ENCODE measurements at regions not wholly inside any gene's neighbourhood (a gene's known extent, or its start where the extent isn't known, plus 50 kb on each side); places are given as distances from the start of the nearest gene placed in this dataset.

DNA sequence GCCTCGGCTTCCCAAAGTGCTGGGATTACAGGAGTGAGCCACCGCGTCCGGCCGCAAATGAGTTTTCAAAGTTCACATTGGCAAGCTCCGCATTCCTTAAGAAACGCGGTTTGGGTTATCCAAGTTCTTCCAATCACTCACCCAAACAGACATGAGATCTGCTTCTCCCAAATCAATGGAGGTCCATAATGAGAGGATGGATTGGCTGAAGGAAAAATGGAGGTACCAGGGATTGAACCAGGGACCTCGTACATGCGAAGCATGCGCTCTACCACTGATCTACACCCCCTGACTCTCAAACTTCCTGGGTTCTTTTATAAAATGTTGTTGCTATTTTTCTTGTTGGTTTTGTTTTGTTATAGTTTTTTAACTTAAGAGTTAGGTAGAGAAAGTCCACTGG, 170.0 kb downstream of the GPX5 start:
- no peaks in the 10 kb centered on the region for H3K9me3 ChIP-seq (ENCODE audit: control insufficient read depth in 5 of 5, low read length in 5 of 5)
- H3K36me3 ChIP-seq (ENCODE audit: control insufficient read depth in 5 of 5, insufficient read depth in 5 of 5, low read length in 5 of 5), result no peaks in the 10 kb centered on the region
- H3K27me3 ChIP-seq (ENCODE audit: control insufficient read depth in 5 of 5, insufficient read depth in 4 of 5, low read length in 5 of 5), result peaks cover 17 to 54% (median 43%) of the 10 kb centered on the region in 5 donors
- H3K4me3 ChIP-seq (ENCODE audit: low read depth in 1 of 5, low read length in 5 of 5), result no peak overlapping the region
- H3K27ac ChIP-seq (ENCODE audit: low read depth, low read length), result no peak overlapping the region
- peaks cover 0 to 3% (median 0%) of the 10 kb centered on the region in 5 donors for H3K4me1 ChIP-seq (ENCODE audit: control insufficient read depth in 5 of 5, insufficient read depth in 5 of 5, low read length in 5 of 5)
- no peak overlapping the region for H3K9ac ChIP-seq (ENCODE audit: low read length in 5 of 5)

DNA sequence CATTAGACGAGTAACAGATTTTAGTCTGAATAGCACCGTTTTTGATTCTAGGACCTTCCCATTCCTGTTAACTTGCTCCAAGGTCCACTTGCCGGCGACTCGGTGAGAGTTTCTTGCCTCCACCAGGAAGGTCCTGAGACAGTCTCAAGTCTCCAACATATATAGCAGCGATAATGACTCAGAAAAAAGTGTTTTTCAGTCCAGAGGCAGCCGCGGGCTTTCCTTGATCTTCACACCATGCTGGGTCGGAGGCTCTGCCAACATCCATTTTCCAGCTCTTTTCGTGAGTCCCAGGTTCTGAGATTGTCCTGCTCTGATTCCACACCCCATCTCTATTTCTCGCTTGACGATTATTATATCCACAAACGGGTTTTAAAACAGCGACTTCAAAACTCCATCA, 170.5 kb downstream of the GPX5 start:
- peaks cover 17 to 56% (median 44%) of the 10 kb centered on the region in 5 donors for H3K27me3 ChIP-seq (ENCODE audit: control insufficient read depth in 5 of 5, insufficient read depth in 4 of 5, low read length in 5 of 5)

GRCh38 chr6:28696682-28697081, 171.0 kb downstream of the GPX5 start:
- H3K27ac ChIP-seq (ENCODE audit: low read depth, low read length), result no peak overlapping the region
- H3K4me1 ChIP-seq (ENCODE audit: control insufficient read depth in 5 of 5, insufficient read depth in 5 of 5, low read length in 5 of 5), result peaks cover 0 to 3% (median 0%) of the 10 kb centered on the region in 5 donors
- no peaks in the 10 kb centered on the region for H3K9me3 ChIP-seq (ENCODE audit: control insufficient read depth in 5 of 5, low read length in 5 of 5)
- H3K9ac ChIP-seq (ENCODE audit: low read length in 5 of 5), result no peak overlapping the region
- H3K36me3 ChIP-seq (ENCODE audit: control insufficient read depth in 5 of 5, insufficient read depth in 5 of 5, low read length in 5 of 5), result no peaks in the 10 kb centered on the region
- H3K27me3 ChIP-seq (ENCODE audit: control insufficient read depth in 5 of 5, insufficient read depth in 4 of 5, low read length in 5 of 5), result peaks cover 17 to 58% (median 44%) of the 10 kb centered on the region in 5 donors
- no peak overlapping the region for H3K4me3 ChIP-seq (ENCODE audit: low read depth in 1 of 5, low read length in 5 of 5)

More for the DNA sequence above, 170.5 kb downstream of the GPX5 start:
- H3K4me1 ChIP-seq (ENCODE audit: control insufficient read depth in 5 of 5, insufficient read depth in 5 of 5, low read length in 5 of 5), result peaks cover 0 to 3% (median 0%) of the 10 kb centered on the region in 5 donors
- no peaks in the 10 kb centered on the region for H3K9me3 ChIP-seq (ENCODE audit: control insufficient read depth in 5 of 5, low read length in 5 of 5)
- no peak overlapping the region for H3K9ac ChIP-seq (ENCODE audit: low read length in 5 of 5)
- no peaks in the 10 kb centered on the region for H3K36me3 ChIP-seq (ENCODE audit: control insufficient read depth in 5 of 5, insufficient read depth in 5 of 5, low read length in 5 of 5)
- no peak overlapping the region for H3K27ac ChIP-seq (ENCODE audit: low read depth, low read length)
- H3K4me3 ChIP-seq (ENCODE audit: low read depth in 1 of 5, low read length in 5 of 5), result no peak overlapping the region

DNA sequence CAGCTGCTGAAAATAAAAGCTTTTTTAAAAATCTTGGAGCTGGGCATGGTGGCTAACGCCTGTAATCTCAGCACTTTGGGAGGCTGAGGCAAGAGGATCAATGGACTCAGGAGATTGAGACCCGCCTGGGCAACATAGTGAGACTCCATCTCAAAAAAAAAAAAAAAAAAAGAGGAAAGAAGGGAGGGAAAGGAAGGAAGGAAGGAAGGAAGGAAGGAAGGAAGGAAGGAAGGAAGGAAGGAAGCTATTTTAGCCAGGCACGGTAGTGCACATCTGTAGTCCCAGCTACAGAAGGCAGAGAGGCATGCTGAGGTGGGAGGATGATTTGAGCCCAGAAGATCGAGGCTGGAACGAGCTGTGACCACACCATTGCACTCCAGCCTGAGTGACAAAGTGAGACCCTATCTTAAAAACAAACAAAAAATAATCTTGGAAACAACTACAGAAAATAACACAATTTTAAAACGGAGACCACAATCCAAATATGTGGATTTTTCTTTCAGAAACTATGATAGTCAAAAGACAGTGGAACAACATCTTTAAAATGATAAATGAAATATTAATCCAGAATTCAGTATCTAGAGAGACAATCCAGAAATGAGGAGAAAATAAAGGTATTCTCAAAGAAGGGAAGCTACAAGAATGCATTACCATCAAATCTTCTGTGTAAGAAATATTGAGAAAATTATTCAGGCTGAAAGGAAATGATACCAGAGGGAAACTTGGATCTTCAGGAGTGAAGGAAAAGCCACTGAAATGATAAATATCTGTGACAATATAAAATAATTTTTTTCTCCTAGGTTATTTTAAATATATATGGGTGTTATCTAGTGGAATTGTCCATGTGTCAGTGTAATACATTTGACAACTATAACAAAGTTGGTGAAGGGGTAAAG, 182.0 kb downstream of the GPX5 start:
- H3K27ac ChIP-seq (ENCODE audit: low read depth, low read length), result no peak overlapping the region
- no peak overlapping the region for H3K9ac ChIP-seq (ENCODE audit: low read length in 5 of 5)
- peaks cover 2 to 19% (median 11%) of the 10 kb centered on the region in 5 donors for H3K27me3 ChIP-seq (ENCODE audit: control insufficient read depth in 5 of 5, insufficient read depth in 4 of 5, low read length in 5 of 5)
- peaks cover 8 to 17% (median 13%) of the 10 kb centered on the region in 5 donors for H3K9me3 ChIP-seq (ENCODE audit: control insufficient read depth in 5 of 5, low read length in 5 of 5)
- peaks cover 0 to 13% (median 2%) of the 10 kb centered on the region in 5 donors for H3K4me1 ChIP-seq (ENCODE audit: control insufficient read depth in 5 of 5, insufficient read depth in 5 of 5, low read length in 5 of 5)
- H3K36me3 ChIP-seq (ENCODE audit: control insufficient read depth in 5 of 5, insufficient read depth in 5 of 5, low read length in 5 of 5), result no peaks in the 10 kb centered on the region
- no peak overlapping the region for H3K4me3 ChIP-seq (ENCODE audit: low read depth in 1 of 5, low read length in 5 of 5)

GRCh38 chr6:28709478-28710349, 184.0 kb downstream of the GPX5 start:
- H3K4me1 ChIP-seq (ENCODE audit: control insufficient read depth in 5 of 5, insufficient read depth in 5 of 5, low read length in 5 of 5), result peaks cover 0 to 13% (median 2%) of the 10 kb centered on the region in 5 donors
- H3K9me3 ChIP-seq (ENCODE audit: control insufficient read depth in 5 of 5, low read length in 5 of 5), result peaks cover 8 to 17% (median 13%) of the 10 kb centered on the region in 5 donors
- peaks cover 0 to 15% (median 6%) of the 10 kb centered on the region in 5 donors for H3K27me3 ChIP-seq (ENCODE audit: control insufficient read depth in 5 of 5, insufficient read depth in 4 of 5, low read length in 5 of 5)
- peak overlapping the region in 4 of 5 donors; percentile 1 to 56 (median 14) for H3K4me3 ChIP-seq (ENCODE audit: low read depth in 1 of 5, low read length in 5 of 5)
- H3K27ac ChIP-seq (ENCODE audit: low read depth, low read length), result no peak overlapping the region
- H3K36me3 ChIP-seq (ENCODE audit: control insufficient read depth in 5 of 5, insufficient read depth in 5 of 5, low read length in 5 of 5), result no peaks in the 10 kb centered on the region
- H3K9ac ChIP-seq (ENCODE audit: low read length in 5 of 5), result no peak overlapping the region

GRCh38 chr6:28710466-28711191, 184.9 kb downstream of the GPX5 start:
- Histone ChIP-seq H3K36me3 (ENCODE audit: control insufficient read depth in 5 of 5, insufficient read depth in 5 of 5, low read length in 5 of 5) (no peaks in the 10 kb centered on the region), H3K27ac (ENCODE audit: low read depth, low read length) (no peak overlapping the region), H3K4me1 (ENCODE audit: control insufficient read depth in 5 of 5, insufficient read depth in 5 of 5, low read length in 5 of 5) (peaks cover 0 to 13% (median 2%) of the 10 kb centered on the region in 5 donors), H3K27me3 (ENCODE audit: control insufficient read depth in 5 of 5, insufficient read depth in 4 of 5, low read length in 5 of 5) (peaks cover 0 to 15% (median 6%) of the 10 kb centered on the region in 5 donors), H3K4me3 (ENCODE audit: low read depth in 1 of 5, low read length in 5 of 5) (no peak overlapping the region), H3K9me3 (ENCODE audit: control insufficient read depth in 5 of 5, low read length in 5 of 5) (peaks cover 8 to 17% (median 13%) of the 10 kb centered on the region in 5 donors), H3K9ac (ENCODE audit: low read length in 5 of 5) (no peak overlapping the region)

DNA sequence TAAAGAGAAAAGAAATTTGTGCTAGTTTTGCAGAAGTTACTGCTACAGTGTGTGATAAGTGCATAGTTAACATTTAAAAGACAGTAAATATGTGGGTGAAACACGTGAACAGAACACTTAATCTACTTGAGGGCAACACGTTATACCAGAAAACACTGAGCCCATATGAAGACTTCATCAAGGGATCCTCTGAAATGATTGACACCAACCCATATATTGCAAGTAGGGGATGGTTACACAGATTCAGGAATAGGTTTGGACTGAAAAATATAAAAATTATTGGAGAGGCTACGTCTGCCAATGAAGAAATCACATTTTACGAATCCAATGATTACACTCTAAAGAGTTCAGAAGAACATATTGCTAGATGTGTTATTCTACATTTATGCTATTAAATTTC, 185.6 kb downstream of the GPX5 start:
- Histone ChIP-seq H3K9me3 (ENCODE audit: control insufficient read depth in 5 of 5, low read length in 5 of 5) (peaks cover 8 to 17% (median 13%) of the 10 kb centered on the region in 5 donors), H3K4me1 (ENCODE audit: control insufficient read depth in 5 of 5, insufficient read depth in 5 of 5, low read length in 5 of 5) (peaks cover 0 to 13% (median 2%) of the 10 kb centered on the region in 5 donors), H3K4me3 (ENCODE audit: low read depth in 1 of 5, low read length in 5 of 5) (no peak overlapping the region), H3K9ac (ENCODE audit: low read length in 5 of 5) (no peak overlapping the region), H3K27me3 (ENCODE audit: control insufficient read depth in 5 of 5, insufficient read depth in 4 of 5, low read length in 5 of 5) (peaks cover 0 to 15% (median 6%) of the 10 kb centered on the region in 5 donors), H3K36me3 (ENCODE audit: control insufficient read depth in 5 of 5, insufficient read depth in 5 of 5, low read length in 5 of 5) (no peaks in the 10 kb centered on the region), H3K27ac (ENCODE audit: low read depth, low read length) (no peak overlapping the region)

- no peak overlapping the region for H3K4me3 ChIP-seq (ENCODE audit: low read depth in 1 of 5, low read length in 5 of 5)
- H3K27ac ChIP-seq (ENCODE audit: low read depth, low read length), result no peak overlapping the region
- no peak overlapping the region for H3K9ac ChIP-seq (ENCODE audit: low read length in 5 of 5)
- H3K36me3 ChIP-seq (ENCODE audit: control insufficient read depth in 5 of 5, insufficient read depth in 5 of 5, low read length in 5 of 5), result no peaks in the 10 kb centered on the region
- H3K4me1 ChIP-seq (ENCODE audit: control insufficient read depth in 5 of 5, insufficient read depth in 5 of 5, low read length in 5 of 5), result peaks cover 0 to 13% (median 2%) of the 10 kb centered on the region in 5 donors
- H3K9me3 ChIP-seq (ENCODE audit: control insufficient read depth in 5 of 5, low read length in 5 of 5), result peaks cover 8 to 15% (median 13%) of the 10 kb centered on the region in 5 donors
- H3K27me3 ChIP-seq (ENCODE audit: control insufficient read depth in 5 of 5, insufficient read depth in 4 of 5, low read length in 5 of 5), result peaks cover 0 to 17% (median 6%) of the 10 kb centered on the region in 5 donors
These were observed 186.2 kb downstream of the GPX5 start for GRCh38 chr6:28711788-28712341.

DNA sequence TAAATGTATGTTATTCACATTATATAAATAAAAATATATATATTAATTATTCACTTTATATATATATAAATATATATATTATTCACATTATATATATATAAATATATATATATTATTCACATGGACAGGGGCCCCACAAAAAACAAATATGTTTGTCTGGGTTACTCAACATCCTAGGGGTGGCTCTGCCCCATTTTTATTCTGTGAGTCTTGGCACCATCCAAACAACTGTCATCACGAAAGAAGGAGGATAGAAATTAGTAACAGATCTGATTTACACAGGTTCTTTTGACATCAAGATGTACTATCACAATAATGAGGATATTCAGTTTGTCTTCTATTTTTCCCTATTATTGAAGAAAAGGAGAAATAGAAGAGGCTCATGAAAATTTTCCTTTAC, 187.3 kb downstream of the GPX5 start:
- Histone ChIP-seq H3K27ac (ENCODE audit: low read depth, low read length) (no peak overlapping the region), H3K4me3 (ENCODE audit: low read depth in 1 of 5, low read length in 5 of 5) (no peak overlapping the region), H3K9me3 (ENCODE audit: control insufficient read depth in 5 of 5, low read length in 5 of 5) (peaks cover 3 to 9% (median 7%) of the 10 kb centered on the region in 5 donors), H3K27me3 (ENCODE audit: control insufficient read depth in 5 of 5, insufficient read depth in 4 of 5, low read length in 5 of 5) (peaks cover 0 to 17% (median 6%) of the 10 kb centered on the region in 5 donors), H3K4me1 (ENCODE audit: control insufficient read depth in 5 of 5, insufficient read depth in 5 of 5, low read length in 5 of 5) (peaks cover 0 to 13% (median 2%) of the 10 kb centered on the region in 5 donors), H3K9ac (ENCODE audit: low read length in 5 of 5) (no peak overlapping the region), H3K36me3 (ENCODE audit: control insufficient read depth in 5 of 5, insufficient read depth in 5 of 5, low read length in 5 of 5) (no peaks in the 10 kb centered on the region)
